ENCODE measurements at regions not wholly inside any gene's neighbourhood (a gene's known extent, or its start where the extent isn't known, plus 50 kb on each side); places are given as distances from the start of the nearest gene placed in this dataset.

DNA sequence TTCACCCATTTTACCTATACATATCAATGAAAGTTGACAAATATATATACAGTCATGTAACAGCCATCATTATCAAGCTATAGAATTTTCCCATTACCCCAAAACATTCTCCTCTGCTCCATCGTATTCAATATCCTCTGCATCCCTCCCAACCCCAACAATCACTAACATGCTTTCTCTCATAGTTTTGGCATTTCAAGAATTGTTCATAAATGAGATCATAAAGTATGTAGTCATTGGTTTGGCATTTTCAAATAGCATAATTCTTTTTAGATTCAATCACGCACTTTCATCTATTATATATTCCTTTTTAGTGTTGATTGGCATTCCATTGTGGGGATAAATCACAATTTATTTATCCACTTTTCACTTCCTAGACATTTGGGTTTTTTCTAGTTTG is 866.0 kb upstream of the TMEM132C start:
- TF ChIP-seq TEAD4 (CRISPR knock-in tag; IDR thresholded peaks at IDR 0.05) (no peak), IRF2 (CRISPR knock-in tag; IDR thresholded peaks at IDR 0.05; ENCODE audit: borderline replicate concordance, low read depth) (no peak), NR1H2 (CRISPR knock-in tag; IDR thresholded peaks at IDR 0.05) (no peak), ATF1 (CRISPR knock-in tag; IDR thresholded peaks at IDR 0.05) (no peak), NFYB (CRISPR knock-in tag; conservative IDR thresholded peaks at IDR 0.05; ENCODE audit: low read depth) (no peak)
- TF ChIP-seq, protein P1, sequence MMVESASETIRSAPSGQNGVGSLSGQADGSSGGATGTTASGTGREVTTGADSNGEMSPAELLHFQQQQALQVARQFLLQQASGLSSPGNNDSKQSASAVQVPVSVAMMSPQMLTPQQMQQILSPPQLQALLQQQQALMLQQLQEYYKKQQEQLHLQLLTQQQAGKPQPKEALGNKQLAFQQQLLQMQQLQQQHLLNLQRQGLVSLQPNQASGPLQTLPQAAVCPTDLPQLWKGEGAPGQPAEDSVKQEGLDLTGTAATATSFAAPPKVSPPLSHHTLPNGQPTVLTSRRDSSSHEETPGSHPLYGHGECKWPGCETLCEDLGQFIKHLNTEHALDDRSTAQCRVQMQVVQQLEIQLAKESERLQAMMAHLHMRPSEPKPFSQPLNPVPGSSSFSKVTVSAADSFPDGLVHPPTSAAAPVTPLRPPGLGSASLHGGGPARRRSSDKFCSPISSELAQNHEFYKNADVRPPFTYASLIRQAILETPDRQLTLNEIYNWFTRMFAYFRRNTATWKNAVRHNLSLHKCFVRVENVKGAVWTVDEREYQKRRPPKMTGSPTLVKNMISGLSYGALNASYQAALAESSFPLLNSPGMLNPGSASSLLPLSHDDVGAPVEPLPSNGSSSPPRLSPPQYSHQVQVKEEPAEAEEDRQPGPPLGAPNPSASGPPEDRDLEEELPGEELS (CRISPR knock-in tag; IDR thresholded peaks at IDR 0.05) = no peak
- TF ChIP-seq, protein P2, sequence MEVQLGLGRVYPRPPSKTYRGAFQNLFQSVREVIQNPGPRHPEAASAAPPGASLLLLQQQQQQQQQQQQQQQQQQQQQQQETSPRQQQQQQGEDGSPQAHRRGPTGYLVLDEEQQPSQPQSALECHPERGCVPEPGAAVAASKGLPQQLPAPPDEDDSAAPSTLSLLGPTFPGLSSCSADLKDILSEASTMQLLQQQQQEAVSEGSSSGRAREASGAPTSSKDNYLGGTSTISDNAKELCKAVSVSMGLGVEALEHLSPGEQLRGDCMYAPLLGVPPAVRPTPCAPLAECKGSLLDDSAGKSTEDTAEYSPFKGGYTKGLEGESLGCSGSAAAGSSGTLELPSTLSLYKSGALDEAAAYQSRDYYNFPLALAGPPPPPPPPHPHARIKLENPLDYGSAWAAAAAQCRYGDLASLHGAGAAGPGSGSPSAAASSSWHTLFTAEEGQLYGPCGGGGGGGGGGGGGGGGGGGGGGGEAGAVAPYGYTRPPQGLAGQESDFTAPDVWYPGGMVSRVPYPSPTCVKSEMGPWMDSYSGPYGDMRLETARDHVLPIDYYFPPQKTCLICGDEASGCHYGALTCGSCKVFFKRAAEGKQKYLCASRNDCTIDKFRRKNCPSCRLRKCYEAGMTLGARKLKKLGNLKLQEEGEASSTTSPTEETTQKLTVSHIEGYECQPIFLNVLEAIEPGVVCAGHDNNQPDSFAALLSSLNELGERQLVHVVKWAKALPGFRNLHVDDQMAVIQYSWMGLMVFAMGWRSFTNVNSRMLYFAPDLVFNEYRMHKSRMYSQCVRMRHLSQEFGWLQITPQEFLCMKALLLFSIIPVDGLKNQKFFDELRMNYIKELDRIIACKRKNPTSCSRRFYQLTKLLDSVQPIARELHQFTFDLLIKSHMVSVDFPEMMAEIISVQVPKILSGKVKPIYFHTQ (CRISPR knock-in tag; IDR thresholded peaks at IDR 0.05) = no peak
- TF ChIP-seq, protein P3, sequence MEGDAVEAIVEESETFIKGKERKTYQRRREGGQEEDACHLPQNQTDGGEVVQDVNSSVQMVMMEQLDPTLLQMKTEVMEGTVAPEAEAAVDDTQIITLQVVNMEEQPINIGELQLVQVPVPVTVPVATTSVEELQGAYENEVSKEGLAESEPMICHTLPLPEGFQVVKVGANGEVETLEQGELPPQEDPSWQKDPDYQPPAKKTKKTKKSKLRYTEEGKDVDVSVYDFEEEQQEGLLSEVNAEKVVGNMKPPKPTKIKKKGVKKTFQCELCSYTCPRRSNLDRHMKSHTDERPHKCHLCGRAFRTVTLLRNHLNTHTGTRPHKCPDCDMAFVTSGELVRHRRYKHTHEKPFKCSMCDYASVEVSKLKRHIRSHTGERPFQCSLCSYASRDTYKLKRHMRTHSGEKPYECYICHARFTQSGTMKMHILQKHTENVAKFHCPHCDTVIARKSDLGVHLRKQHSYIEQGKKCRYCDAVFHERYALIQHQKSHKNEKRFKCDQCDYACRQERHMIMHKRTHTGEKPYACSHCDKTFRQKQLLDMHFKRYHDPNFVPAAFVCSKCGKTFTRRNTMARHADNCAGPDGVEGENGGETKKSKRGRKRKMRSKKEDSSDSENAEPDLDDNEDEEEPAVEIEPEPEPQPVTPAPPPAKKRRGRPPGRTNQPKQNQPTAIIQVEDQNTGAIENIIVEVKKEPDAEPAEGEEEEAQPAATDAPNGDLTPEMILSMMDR (IDR thresholded peaks at IDR 0.05) = no peak
- TF ChIP-seq, protein P4, sequence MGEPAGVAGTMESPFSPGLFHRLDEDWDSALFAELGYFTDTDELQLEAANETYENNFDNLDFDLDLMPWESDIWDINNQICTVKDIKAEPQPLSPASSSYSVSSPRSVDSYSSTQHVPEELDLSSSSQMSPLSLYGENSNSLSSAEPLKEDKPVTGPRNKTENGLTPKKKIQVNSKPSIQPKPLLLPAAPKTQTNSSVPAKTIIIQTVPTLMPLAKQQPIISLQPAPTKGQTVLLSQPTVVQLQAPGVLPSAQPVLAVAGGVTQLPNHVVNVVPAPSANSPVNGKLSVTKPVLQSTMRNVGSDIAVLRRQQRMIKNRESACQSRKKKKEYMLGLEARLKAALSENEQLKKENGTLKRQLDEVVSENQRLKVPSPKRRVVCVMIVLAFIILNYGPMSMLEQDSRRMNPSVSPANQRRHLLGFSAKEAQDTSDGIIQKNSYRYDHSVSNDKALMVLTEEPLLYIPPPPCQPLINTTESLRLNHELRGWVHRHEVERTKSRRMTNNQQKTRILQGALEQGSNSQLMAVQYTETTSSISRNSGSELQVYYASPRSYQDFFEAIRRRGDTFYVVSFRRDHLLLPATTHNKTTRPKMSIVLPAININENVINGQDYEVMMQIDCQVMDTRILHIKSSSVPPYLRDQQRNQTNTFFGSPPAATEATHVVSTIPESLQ (CRISPR knock-in tag; IDR thresholded peaks at IDR 0.05) = no peak
- TF ChIP-seq, protein P5, sequence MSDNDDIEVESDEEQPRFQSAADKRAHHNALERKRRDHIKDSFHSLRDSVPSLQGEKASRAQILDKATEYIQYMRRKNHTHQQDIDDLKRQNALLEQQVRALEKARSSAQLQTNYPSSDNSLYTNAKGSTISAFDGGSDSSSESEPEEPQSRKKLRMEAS (CRISPR knock-in tag; IDR thresholded peaks at IDR 0.05) = no peak
- TF ChIP-seq, protein P6, sequence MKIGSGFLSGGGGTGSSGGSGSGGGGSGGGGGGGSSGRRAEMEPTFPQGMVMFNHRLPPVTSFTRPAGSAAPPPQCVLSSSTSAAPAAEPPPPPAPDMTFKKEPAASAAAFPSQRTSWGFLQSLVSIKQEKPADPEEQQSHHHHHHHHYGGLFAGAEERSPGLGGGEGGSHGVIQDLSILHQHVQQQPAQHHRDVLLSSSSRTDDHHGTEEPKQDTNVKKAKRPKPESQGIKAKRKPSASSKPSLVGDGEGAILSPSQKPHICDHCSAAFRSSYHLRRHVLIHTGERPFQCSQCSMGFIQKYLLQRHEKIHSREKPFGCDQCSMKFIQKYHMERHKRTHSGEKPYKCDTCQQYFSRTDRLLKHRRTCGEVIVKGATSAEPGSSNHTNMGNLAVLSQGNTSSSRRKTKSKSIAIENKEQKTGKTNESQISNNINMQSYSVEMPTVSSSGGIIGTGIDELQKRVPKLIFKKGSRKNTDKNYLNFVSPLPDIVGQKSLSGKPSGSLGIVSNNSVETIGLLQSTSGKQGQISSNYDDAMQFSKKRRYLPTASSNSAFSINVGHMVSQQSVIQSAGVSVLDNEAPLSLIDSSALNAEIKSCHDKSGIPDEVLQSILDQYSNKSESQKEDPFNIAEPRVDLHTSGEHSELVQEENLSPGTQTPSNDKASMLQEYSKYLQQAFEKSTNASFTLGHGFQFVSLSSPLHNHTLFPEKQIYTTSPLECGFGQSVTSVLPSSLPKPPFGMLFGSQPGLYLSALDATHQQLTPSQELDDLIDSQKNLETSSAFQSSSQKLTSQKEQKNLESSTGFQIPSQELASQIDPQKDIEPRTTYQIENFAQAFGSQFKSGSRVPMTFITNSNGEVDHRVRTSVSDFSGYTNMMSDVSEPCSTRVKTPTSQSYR (CRISPR knock-in tag; IDR thresholded peaks at IDR 0.05) = no peak
- TF ChIP-seq, protein P7, sequence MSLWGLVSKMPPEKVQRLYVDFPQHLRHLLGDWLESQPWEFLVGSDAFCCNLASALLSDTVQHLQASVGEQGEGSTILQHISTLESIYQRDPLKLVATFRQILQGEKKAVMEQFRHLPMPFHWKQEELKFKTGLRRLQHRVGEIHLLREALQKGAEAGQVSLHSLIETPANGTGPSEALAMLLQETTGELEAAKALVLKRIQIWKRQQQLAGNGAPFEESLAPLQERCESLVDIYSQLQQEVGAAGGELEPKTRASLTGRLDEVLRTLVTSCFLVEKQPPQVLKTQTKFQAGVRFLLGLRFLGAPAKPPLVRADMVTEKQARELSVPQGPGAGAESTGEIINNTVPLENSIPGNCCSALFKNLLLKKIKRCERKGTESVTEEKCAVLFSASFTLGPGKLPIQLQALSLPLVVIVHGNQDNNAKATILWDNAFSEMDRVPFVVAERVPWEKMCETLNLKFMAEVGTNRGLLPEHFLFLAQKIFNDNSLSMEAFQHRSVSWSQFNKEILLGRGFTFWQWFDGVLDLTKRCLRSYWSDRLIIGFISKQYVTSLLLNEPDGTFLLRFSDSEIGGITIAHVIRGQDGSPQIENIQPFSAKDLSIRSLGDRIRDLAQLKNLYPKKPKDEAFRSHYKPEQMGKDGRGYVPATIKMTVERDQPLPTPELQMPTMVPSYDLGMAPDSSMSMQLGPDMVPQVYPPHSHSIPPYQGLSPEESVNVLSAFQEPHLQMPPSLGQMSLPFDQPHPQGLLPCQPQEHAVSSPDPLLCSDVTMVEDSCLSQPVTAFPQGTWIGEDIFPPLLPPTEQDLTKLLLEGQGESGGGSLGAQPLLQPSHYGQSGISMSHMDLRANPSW (CRISPR knock-in tag; conservative IDR thresholded peaks at IDR 0.05; ENCODE audit: low read depth) = no peak
- TF ChIP-seq, protein P8, sequence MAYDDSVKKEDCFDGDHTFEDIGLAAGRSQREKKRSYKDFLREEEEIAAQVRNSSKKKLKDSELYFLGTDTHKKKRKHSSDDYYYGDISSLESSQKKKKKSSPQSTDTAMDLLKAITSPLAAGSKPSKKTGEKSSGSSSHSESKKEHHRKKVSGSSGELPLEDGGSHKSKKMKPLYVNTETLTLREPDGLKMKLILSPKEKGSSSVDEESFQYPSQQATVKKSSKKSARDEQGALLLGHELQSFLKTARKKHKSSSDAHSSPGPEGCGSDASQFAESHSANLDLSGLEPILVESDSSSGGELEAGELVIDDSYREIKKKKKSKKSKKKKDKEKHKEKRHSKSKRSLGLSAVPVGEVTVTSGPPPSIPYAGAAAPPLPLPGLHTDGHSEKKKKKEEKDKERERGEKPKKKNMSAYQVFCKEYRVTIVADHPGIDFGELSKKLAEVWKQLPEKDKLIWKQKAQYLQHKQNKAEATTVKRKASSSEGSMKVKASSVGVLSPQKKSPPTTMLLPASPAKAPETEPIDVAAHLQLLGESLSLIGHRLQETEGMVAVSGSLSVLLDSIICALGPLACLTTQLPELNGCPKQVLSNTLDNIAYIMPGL (CRISPR knock-in tag; IDR thresholded peaks at IDR 0.05) = no peak
